H1 (cell line): ENCODE measurements at regions not wholly inside any gene's neighbourhood (a gene's known extent, or its start where the extent isn't known, plus 50 kb on each side); places are given as distances from the start of the nearest gene placed in this dataset.

Experiments
- CTCF ChIA-PET: fragments of 300-600 bp; sonication (Branson Sonifier 250); formaldehyde crosslinking; loops from one replicate; lab custom pipeline; 2021; ENCODE audit not compliant: partially characterized antibody; lab: Charles Lee
- POLR2A ChIA-PET: fragments of 300-600 bp; sonication (Branson Sonifier 250); formaldehyde crosslinking; loops from one replicate; lab custom pipeline; 2021; ENCODE audit warnings: inconsistent platforms; ENCODE audit not compliant: partially characterized antibody; lab: Charles Lee
- DNase-seq, 2 experiments: peaks; one replicate each; pipeline versions ENCODE4 v3.0.0 to v3.0.0-alpha.2; 2010 to 2022; ENCODE audit warnings: low spot score in 2 of 2, low read depth in 1 of 2, mixed read lengths in 1 of 2
- FAIRE-seq: peaks from 2 replicates; lab custom pipeline; 2011; peaks lifted over from hg19 to GRCh38; lab: Jason Lieb, UNC
- H2AFZ ChIP-seq: 2 replicates; pipeline ENCODE4 v1.8.1; 2012; ENCODE audit warnings: low read length, inconsistent platforms
- H2AK5ac ChIP-seq: 2 replicates; pipeline ENCODE4 v1.6.1; 2013; ENCODE audit warnings: low read depth, low read length
- H2BK120ac ChIP-seq: replicated peaks from 2 replicates; pipeline ENCODE3; 2013; ENCODE audit warnings: low read depth, low read length, inconsistent platforms
- H2BK12ac ChIP-seq: 2 replicates; pipeline ENCODE4 v1.6.1; 2013; ENCODE audit warnings: low read depth, low read length
- H2BK15ac ChIP-seq: 2 replicates; pipeline ENCODE4 v1.6.1; 2013; ENCODE audit warnings: low read length
- H2BK20ac ChIP-seq: 2 replicates; pipeline ENCODE4 v1.6.1; 2013; ENCODE audit warnings: low read length
- H2BK5ac ChIP-seq: 2 replicates; pipeline ENCODE4 v1.6.1; 2013; ENCODE audit warnings: low read depth, low read length
- H3K14ac ChIP-seq: 2 replicates; pipeline ENCODE4 v1.6.1; 2013; ENCODE audit warnings: inconsistent platforms; ENCODE audit not compliant: insufficient read length
- H3K18ac ChIP-seq: 2 replicates; pipeline ENCODE4 v1.6.1; 2013; ENCODE audit warnings: low read length; ENCODE audit errors: extremely low read depth
- H3K23ac ChIP-seq: 2 replicates; pipeline ENCODE4 v1.6.1; 2013; ENCODE audit warnings: inconsistent platforms; ENCODE audit not compliant: insufficient read length
- H3K23me2 ChIP-seq: 2 replicates; pipeline ENCODE4 v1.6.1; 2013; ENCODE audit warnings: low read depth, low read length
- H3K27ac ChIP-seq: 2 replicates; pipeline ENCODE4 v1.6.1; 2011; ENCODE audit warnings: low read depth, low read length, inconsistent platforms
- H3K27me3 ChIP-seq, 4 experiments: replicated peaks in 1 of 4; 1 replicate in 1 of 4; 2 replicates in 3 of 4; pipeline versions ENCODE4 v1.6.1 to v1.8.1; 2011 to 2013; ENCODE audit warnings: low read length in 3 of 4, mild to moderate bottlenecking in 3 of 4, inconsistent platforms in 2 of 4, mixed read lengths in 2 of 4, moderate library complexity in 1 of 4; ENCODE audit not compliant: control insufficient read depth in 3 of 4, insufficient read depth in 3 of 4; ENCODE audit errors: extremely low read depth in 1 of 4
- H3K36me3 ChIP-seq, 4 experiments: 2 replicates each; pipeline versions ENCODE4 v1.6.1 to v1.8.1; 2011 to 2013; ENCODE audit warnings: mild to moderate bottlenecking in 4 of 4, low read length in 3 of 4, moderate library complexity in 2 of 4, control low read depth in 1 of 4, inconsistent platforms in 1 of 4; ENCODE audit not compliant: insufficient read depth in 4 of 4, control insufficient read depth in 2 of 4
- H3K4ac ChIP-seq: replicated peaks from 2 replicates; pipeline ENCODE3; 2013; ENCODE audit warnings: low read length, low read depth, mixed read lengths, inconsistent platforms; ENCODE audit not compliant: insufficient read length
- H3K4me1 ChIP-seq, 4 experiments: replicated peaks in 1 of 4; 1 replicate in 1 of 4; 2 replicates in 3 of 4; pipeline versions ENCODE4 v1.6.1 to v1.8.1; 2011 to 2013; ENCODE audit warnings: low read length in 3 of 4, inconsistent platforms in 2 of 4, mixed read lengths in 1 of 4; ENCODE audit not compliant: insufficient read depth in 4 of 4, control insufficient read depth in 3 of 4
- H3K4me2 ChIP-seq, 2 experiments: 2 replicates each; pipeline versions ENCODE4 v1.6.1 to v1.8.1; 2011 to 2013; ENCODE audit warnings: low read depth in 2 of 2, low read length in 2 of 2, control low read depth in 1 of 2, inconsistent platforms in 1 of 2, mild to moderate bottlenecking in 1 of 2; ENCODE audit not compliant: insufficient read depth in 1 of 2
- H3K4me3 ChIP-seq, 4 experiments: fragments of 200-600, 300-600 bp in 1 of 4; sonication (generic), shearing (Covaris generic), sonication (Bioruptor Twin) in 1 of 4; 2 replicates each; pipeline versions ENCODE4 v1.5.1 to v1.8.1; 2011 to 2016; ENCODE audit warnings: low read length in 4 of 4, low read depth in 3 of 4, control low read depth in 2 of 4, inconsistent platforms in 2 of 4, mild to moderate bottlenecking in 2 of 4, mixed read lengths in 1 of 4, moderate library complexity in 1 of 4; ENCODE audit not compliant: insufficient read depth in 2 of 4; ENCODE audit errors: extremely low read depth in 1 of 4
- H3K56ac ChIP-seq: replicated peaks from 2 replicates; pipeline ENCODE3; 2013; ENCODE audit warnings: low read depth, mild to moderate bottlenecking, mixed read lengths, low read length, inconsistent platforms; ENCODE audit not compliant: insufficient read length
- H3K79me1 ChIP-seq: 2 replicates; pipeline ENCODE4 v1.6.1; 2013; ENCODE audit warnings: low read depth, low read length, control low read depth
- H3K79me2 ChIP-seq, 2 experiments: 2 replicates each; pipeline versions ENCODE4 v1.6.1 to v1.8.1; 2012 to 2013; ENCODE audit warnings: low read length in 2 of 2, mild to moderate bottlenecking in 2 of 2, inconsistent platforms in 1 of 2; ENCODE audit not compliant: insufficient read depth in 2 of 2, control insufficient read depth in 1 of 2
- H3K9ac ChIP-seq, 4 experiments: replicated peaks in 1 of 4; 1 replicate in 1 of 4; 2 replicates in 3 of 4; pipeline versions ENCODE4 v1.6.1 to v1.8.1; 2011 to 2013; ENCODE audit warnings: low read depth in 3 of 4, low read length in 3 of 4, control low read depth in 2 of 4, mild to moderate bottlenecking in 2 of 4, moderate library complexity in 2 of 4, inconsistent platforms in 1 of 4; ENCODE audit errors: extremely low read depth in 1 of 4
- H3K9me3 ChIP-seq, 2 experiments: 2 replicates each; pipeline versions ENCODE4 v1.6.1 to v1.8.1; 2012 to 2013; ENCODE audit warnings: mild to moderate bottlenecking in 2 of 2, moderate library complexity in 2 of 2, control low read depth in 1 of 2, inconsistent platforms in 1 of 2, low read depth in 1 of 2, low read length in 1 of 2, mixed read lengths in 1 of 2; ENCODE audit not compliant: insufficient read depth in 2 of 2
- H4K20me1 ChIP-seq, 2 experiments: replicated peaks in 1 of 2; 2 replicates each; pipeline versions ENCODE3 to v1.8.1; 2011 to 2013; ENCODE audit warnings: inconsistent platforms in 2 of 2, low read length in 2 of 2, mild to moderate bottlenecking in 1 of 2; ENCODE audit not compliant: insufficient read depth in 2 of 2, control insufficient read depth in 1 of 2
- H4K5ac ChIP-seq: 2 replicates; pipeline ENCODE4 v1.6.1; 2013; ENCODE audit warnings: low read length, low read depth, mixed read lengths, inconsistent platforms; ENCODE audit not compliant: insufficient read length
- H4K8ac ChIP-seq: 2 replicates; pipeline ENCODE4 v1.8.0; 2013; ENCODE audit warnings: mild to moderate bottlenecking, moderate library complexity, low read length, inconsistent platforms; ENCODE audit not compliant: insufficient read depth; ENCODE audit errors: extremely low read depth
- H4K91ac ChIP-seq: replicated peaks from 2 replicates; pipeline ENCODE3; 2013; ENCODE audit warnings: low read length, mixed read lengths, inconsistent platforms; ENCODE audit not compliant: insufficient read length
- ATF2 ChIP-seq: IDR thresholded peaks from 2 replicates; pipeline ENCODE4 v1.6.1; 2012; ENCODE audit warnings: low read length, inconsistent platforms
- BCL11A ChIP-seq, 2 experiments: IDR thresholded peaks; one replicate each; pipeline ENCODE4 v1.6.1; 2011; ENCODE audit warnings: low read depth in 2 of 2, low read length in 2 of 2, mild to moderate bottlenecking in 2 of 2
- CBX5 ChIP-seq: fragments of 300-800, 300-1000 bp; sonication (generic); IDR thresholded peaks from 2 replicates; pipeline ENCODE4 v1.7.1; 2016; ENCODE audit warnings: antibody characterized with exemption, low read length, low read depth
- CBX8 ChIP-seq: fragments of 300-800, 300-1000 bp; sonication (generic); IDR thresholded peaks from 2 replicates; pipeline ENCODE4 v1.7.1; 2016; ENCODE audit warnings: low read depth, low read length, borderline replicate concordance
- CHD1 ChIP-seq: IDR thresholded peaks from 2 replicates; pipeline ENCODE4 v1.6.1; 2012; ENCODE audit warnings: low read depth, low read length, improper control_type of control experiment
- CHD2 ChIP-seq: IDR thresholded peaks from 2 replicates; pipeline ENCODE4 v1.6.1; 2012; ENCODE audit warnings: low read length, improper control_type of control experiment
- MAX ChIP-seq: IDR thresholded peaks from 2 replicates; pipeline ENCODE4 v1.6.1; 2012; ENCODE audit warnings: inconsistent platforms
- POLR2A ChIP-seq, 2 experiments: IDR thresholded peaks; 1 replicate in 1 of 2; 2 replicates in 1 of 2; pipeline ENCODE4 v1.6.1; 2011; ENCODE audit warnings: low read depth in 2 of 2, low read length in 2 of 2, mild to moderate bottlenecking in 2 of 2; ENCODE audit errors: control extremely low read depth in 1 of 2
- POLR2AphosphoS5 ChIP-seq: IDR thresholded peaks from 2 replicates; pipeline ENCODE4 v1.6.1; 2011; ENCODE audit warnings: low read depth, low read length
- POU5F1 ChIP-seq: IDR thresholded peaks from 2 replicates; pipeline ENCODE4 v1.6.1; 2011; ENCODE audit warnings: low read depth, mild to moderate bottlenecking, low read length, moderate library complexity
- SAP30 ChIP-seq: fragments of 300-600 bp; sonication (generic); IDR thresholded peaks from 2 replicates; pipeline ENCODE4 v1.7.1; 2012; ENCODE audit warnings: low read length, moderate library complexity, mild to moderate bottlenecking, inconsistent platforms; ENCODE audit not compliant: insufficient read depth, insufficient replicate concordance
- SRF ChIP-seq: IDR thresholded peaks from 2 replicates; pipeline ENCODE4 v1.6.1; 2011; ENCODE audit warnings: mild to moderate bottlenecking, low read depth, low read length, moderate library complexity
- USF2 ChIP-seq: IDR thresholded peaks from 2 replicates; pipeline ENCODE4 v1.6.1; 2011; ENCODE audit warnings: low read length, improper control_type of control experiment
- WGBS, 2 experiments: shearing (Covaris generic) in 1 of 2; methylation state at CpG; one replicate each; pipeline versions ENCODE4 v1.1.6 to v1.1.7; 2013 to 2015; ENCODE audit warnings: low lambda C conversion rate in 2 of 2, mixed read lengths in 2 of 2, inconsistent platforms in 1 of 2, low coverage in 1 of 2, missing lambda C conversion rate in 1 of 2; ENCODE audit not compliant: insufficient replicate concordance in 2 of 2, insufficient coverage in 1 of 2, insufficient read length in 1 of 2; ENCODE audit errors: extremely low coverage in 1 of 2, missing lambda C conversion rate in 1 of 2; 5-methylcytosine and 5-hydroxymethylcytosine counted together

DNA sequence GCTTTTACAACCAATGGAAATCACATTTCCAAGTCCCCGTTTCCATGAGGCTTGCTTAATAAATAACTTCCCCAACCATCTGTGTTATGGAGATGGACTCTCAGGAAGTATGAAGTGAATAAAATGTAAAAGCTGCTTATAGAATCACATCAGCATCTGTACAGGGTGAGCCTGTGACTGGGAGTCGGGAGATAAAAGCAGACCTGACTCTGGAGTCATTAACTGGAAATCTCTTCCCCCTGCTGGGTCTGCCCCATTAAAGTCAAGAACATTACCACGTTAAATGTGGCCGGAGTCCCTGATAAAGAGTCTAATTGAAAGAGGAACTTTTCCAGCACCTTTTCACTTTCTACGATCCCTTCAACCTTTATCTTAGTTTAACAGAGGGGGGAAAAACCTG is 368.5 kb downstream of the DOK5 start:
- no peaks in the 10 kb centered on the region for H3K4me1 ChIP-seq
- H3K9me3 ChIP-seq: no peaks in the 10 kb centered on the region
- H2AK5ac ChIP-seq: no peak overlapping the region
- no peak overlapping the region for H3K14ac ChIP-seq
- H3K27ac ChIP-seq: no peak overlapping the region
- H3K27me3 ChIP-seq: no peaks in the 10 kb centered on the region
- H4K91ac ChIP-seq: no peak overlapping the region
- no peak overlapping the region for H3K23ac ChIP-seq
- no peak overlapping the region for H2BK20ac ChIP-seq
- no peak overlapping the region for H3K9ac ChIP-seq
- CTCF ChIA-PET: no interaction called here
- no peak for DNase-seq
- POLR2A ChIA-PET: no interaction called here
- no peak for FAIRE-seq
- H3K79me1 ChIP-seq: no peaks in the 10 kb centered on the region
- H3K36me3 ChIP-seq: no peaks in the 10 kb centered on the region
- H3K18ac ChIP-seq: no peak overlapping the region
- no peak overlapping the region for H3K56ac ChIP-seq
- H2BK5ac ChIP-seq: no peak overlapping the region
- no peak overlapping the region for H2BK120ac ChIP-seq
- no peaks in the 10 kb centered on the region; the same call in 1 of the 2 replicates for H3K23me2 ChIP-seq
- no peak overlapping the region for H2BK15ac ChIP-seq
- no peak overlapping the region for H4K8ac ChIP-seq
- H4K20me1 ChIP-seq: no peaks in the 10 kb centered on the region
- H3K79me2 ChIP-seq: no peaks in the 10 kb centered on the region
- H2BK12ac ChIP-seq: no peak overlapping the region
- no peak overlapping the region for H4K5ac ChIP-seq
- WGBS, 2 experiments: 81% methylated on average over 5 of the region's 5 CpGs; no CpG with 5 or more reads in 1 of the 2 experiments
- H3K4me3 ChIP-seq: no peak overlapping the region
- H3K4me2 ChIP-seq: no peak overlapping the region
- H2AFZ ChIP-seq: no peak overlapping the region
- H3K4ac ChIP-seq: no peak overlapping the region
- no peak for TF ChIP-seq MAX
- no peak for TF ChIP-seq USF2
- TF ChIP-seq CBX8: no peak
- TF ChIP-seq CBX5: no peak
- no peak for TF ChIP-seq CHD1
- TF ChIP-seq CHD2: no peak
- TF ChIP-seq POLR2AphosphoS5: no peak
- TF ChIP-seq ATF2: no peak
- TF ChIP-seq SAP30: no peak
- TF ChIP-seq BCL11A (IDR thresholded peaks at IDR 0.05; ENCODE audit: low read depth in 2 of 2, low read length in 2 of 2): no peak
- no peak for TF ChIP-seq POLR2A (IDR thresholded peaks at IDR 0.05; ENCODE audit: control extremely low read depth in 1 of 2, low read depth in 2 of 2, low read length in 2 of 2)
- TF ChIP-seq POU5F1: no peak
- TF ChIP-seq SRF: no peak
